ENCODE measurements at regions not wholly inside any gene's neighbourhood (a gene's known extent, or its start where the extent isn't known, plus 50 kb on each side); places are given as distances from the start of the nearest gene placed in this dataset.

- H2AFZ ChIP-seq (ENCODE audit: low read depth, low read length): no peak overlapping the region
- no peaks in the 10 kb centered on the region for H3K79me2 ChIP-seq (replicated peaks; ENCODE audit: insufficient read depth, low read length)
- no peaks in the 10 kb centered on the region for H3K9me3 ChIP-seq (ENCODE audit: low read length)
- no peaks in the 10 kb centered on the region for H3K36me3 ChIP-seq (ENCODE audit: insufficient read depth, low read length)
- H3K4me3 ChIP-seq (ENCODE audit: low read length): no peak overlapping the region
- no peak overlapping the region for H3K4me2 ChIP-seq (ENCODE audit: low read length)
- no peak overlapping the region for H3K27ac ChIP-seq (ENCODE audit: low read length)
- no peaks in the 10 kb centered on the region for H4K20me1 ChIP-seq (ENCODE audit: insufficient read depth)
- no peak overlapping the region for H3K9ac ChIP-seq (ENCODE audit: low read length)
- TF ChIP-seq SMC3 (conservative IDR thresholded peaks at IDR 0.05; ENCODE audit: poor library complexity) (no peak), REST (IDR thresholded peaks at IDR 0.05; ENCODE audit: borderline replicate concordance) (no peak), TAF1 (IDR thresholded peaks at IDR 0.05; ENCODE audit: low read depth) (no peak), MXI1 (conservative IDR thresholded peaks at IDR 0.05; ENCODE audit: poor library complexity, severe bottlenecking) (no peak), EZH2 (IDR thresholded peaks at IDR 0.05; ENCODE audit: borderline replicate concordance, insufficient read depth, low read length, poor library complexity, severe bottlenecking) (no peak)
- TF ChIP-seq, protein P1, sequence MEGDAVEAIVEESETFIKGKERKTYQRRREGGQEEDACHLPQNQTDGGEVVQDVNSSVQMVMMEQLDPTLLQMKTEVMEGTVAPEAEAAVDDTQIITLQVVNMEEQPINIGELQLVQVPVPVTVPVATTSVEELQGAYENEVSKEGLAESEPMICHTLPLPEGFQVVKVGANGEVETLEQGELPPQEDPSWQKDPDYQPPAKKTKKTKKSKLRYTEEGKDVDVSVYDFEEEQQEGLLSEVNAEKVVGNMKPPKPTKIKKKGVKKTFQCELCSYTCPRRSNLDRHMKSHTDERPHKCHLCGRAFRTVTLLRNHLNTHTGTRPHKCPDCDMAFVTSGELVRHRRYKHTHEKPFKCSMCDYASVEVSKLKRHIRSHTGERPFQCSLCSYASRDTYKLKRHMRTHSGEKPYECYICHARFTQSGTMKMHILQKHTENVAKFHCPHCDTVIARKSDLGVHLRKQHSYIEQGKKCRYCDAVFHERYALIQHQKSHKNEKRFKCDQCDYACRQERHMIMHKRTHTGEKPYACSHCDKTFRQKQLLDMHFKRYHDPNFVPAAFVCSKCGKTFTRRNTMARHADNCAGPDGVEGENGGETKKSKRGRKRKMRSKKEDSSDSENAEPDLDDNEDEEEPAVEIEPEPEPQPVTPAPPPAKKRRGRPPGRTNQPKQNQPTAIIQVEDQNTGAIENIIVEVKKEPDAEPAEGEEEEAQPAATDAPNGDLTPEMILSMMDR (IDR thresholded peaks at IDR 0.05; ENCODE audit: poor library complexity, severe bottlenecking): no peak
- H3F3A ChIP-seq (ENCODE audit: insufficient read depth, low read length, poor library complexity, severe bottlenecking): no peaks in the 10 kb centered on the region
- H3K9me2 ChIP-seq (ENCODE audit: insufficient read depth, low read length): no peaks in the 10 kb centered on the region
- H3K27me3 ChIP-seq (ENCODE audit: insufficient read depth, low read depth, low read length): no peaks in the 10 kb centered on the region
These were observed 185.0 kb upstream of the BMP2 start for GRCh38 chr20:6582449-6582848.

- Histone ChIP-seq H2AFZ (ENCODE audit: low read depth, low read length) (no peak overlapping the region), H3F3A (ENCODE audit: insufficient read depth, low read length, poor library complexity, severe bottlenecking) (no peaks in the 10 kb centered on the region), H3K9me2 (ENCODE audit: insufficient read depth, low read length) (no peaks in the 10 kb centered on the region), H3K9me3 (ENCODE audit: low read length) (no peaks in the 10 kb centered on the region), H4K20me1 (ENCODE audit: insufficient read depth) (no peaks in the 10 kb centered on the region), H3K27me3 (ENCODE audit: insufficient read depth, low read depth, low read length) (no peaks in the 10 kb centered on the region), H3K27ac (ENCODE audit: low read length) (no peak overlapping the region), H3K36me3 (ENCODE audit: insufficient read depth, low read length) (no peaks in the 10 kb centered on the region), H3K4me2 (ENCODE audit: low read length) (no peak overlapping the region), H3K79me2 (replicated peaks; ENCODE audit: insufficient read depth, low read length) (no peaks in the 10 kb centered on the region), H3K9ac (ENCODE audit: low read length) (no peak overlapping the region), H3K4me3 (ENCODE audit: low read length) (no peak overlapping the region)
- TF ChIP-seq REST (IDR thresholded peaks at IDR 0.05; ENCODE audit: borderline replicate concordance) (no peak), RAD21 (conservative IDR thresholded peaks at IDR 0.05) (no peak), EP300 (conservative IDR thresholded peaks at IDR 0.05; ENCODE audit: poor library complexity, severe bottlenecking) (no peak)
These were observed 187.0 kb upstream of the BMP2 start for GRCh38 chr20:6580486-6580885.
